MM.1S (cell line): ENCODE measurements at regions not wholly inside any gene's neighbourhood (a gene's known extent, or its start where the extent isn't known, plus 50 kb on each side); places are given as distances from the start of the nearest gene placed in this dataset.

Source experiments
- DNase-seq: peaks from one replicate; pipeline ENCODE4 v3.0.0-alpha.2; 2015
- H2AFZ ChIP-seq: fragments of 300-600 bp; sonication (generic); 2 replicates; pipeline ENCODE4 v1.6.0; 2016; ENCODE audit warnings: antibody characterized with exemption, low read length
- H3F3A ChIP-seq: fragments of 300-600 bp; sonication (generic); 2 replicates; pipeline ENCODE4 v1.6.1; 2016; ENCODE audit warnings: mild to moderate bottlenecking, antibody characterized with exemption, low read length, moderate library complexity, mixed read lengths; ENCODE audit not compliant: insufficient read depth
- H3K27ac ChIP-seq: fragments of 300-600 bp; sonication (generic); 2 replicates; pipeline ENCODE4 v1.5.1; 2016; ENCODE audit warnings: mild to moderate bottlenecking, low read length
- H3K27me3 ChIP-seq: fragments of 300-600 bp; sonication (generic); replicated peaks from 2 replicates; pipeline ENCODE4 v1.6.0; 2016; ENCODE audit warnings: low read length; ENCODE audit not compliant: insufficient read depth
- H3K36me3 ChIP-seq: fragments of 300-600 bp; sonication (generic); replicated peaks from 2 replicates; pipeline ENCODE4 v1.6.1; 2016; ENCODE audit warnings: mild to moderate bottlenecking, low read length, mixed read lengths; ENCODE audit not compliant: insufficient read depth
- H3K4me1 ChIP-seq: fragments of 300-600 bp; sonication (generic); 2 replicates; pipeline ENCODE4 v1.6.1; 2016; ENCODE audit warnings: low read length, mixed read lengths
- H3K4me2 ChIP-seq: fragments of 300-600 bp; sonication (generic); 2 replicates; pipeline ENCODE4 v1.6.0; 2016; ENCODE audit warnings: low read depth, low read length
- H3K4me3 ChIP-seq: fragments of 300-600 bp; sonication (generic); 2 replicates; pipeline ENCODE4 v1.5.1; 2016; ENCODE audit warnings: low read length, mixed read lengths
- H3K79me2 ChIP-seq: fragments of 300-600 bp; sonication (generic); 2 replicates; pipeline ENCODE4 v1.6.1; 2016; ENCODE audit warnings: mixed run types, low read length, mixed read lengths
- H3K9ac ChIP-seq: fragments of 300-600 bp; sonication (generic); 2 replicates; pipeline ENCODE4 v1.6.1; 2016; ENCODE audit warnings: low read length, mixed read lengths
- H3K9me2 ChIP-seq: fragments of 300-600 bp; sonication (generic); replicated peaks from 2 replicates; pipeline ENCODE4 v1.6.1; 2016; ENCODE audit warnings: mild to moderate bottlenecking, low read length, mixed read lengths; ENCODE audit not compliant: insufficient read depth
- H3K9me3 ChIP-seq: fragments of 300-600 bp; sonication (generic); replicated peaks from 2 replicates; pipeline ENCODE4 v1.6.1; 2016; ENCODE audit warnings: mild to moderate bottlenecking, low read length, mixed read lengths; ENCODE audit not compliant: insufficient read depth
- H4K20me1 ChIP-seq: fragments of 300-600 bp; sonication (generic); 2 replicates; pipeline ENCODE4 v1.6.1; 2016; ENCODE audit warnings: mild to moderate bottlenecking, low read length, moderate library complexity, mixed read lengths; ENCODE audit not compliant: insufficient read depth
- CTCF ChIP-seq: fragments of 300-600 bp; sonication (generic); IDR thresholded peaks from 2 replicates; pipeline ENCODE4 v1.5.1; 2016; ENCODE audit warnings: antibody characterized with exemption, low read length, mixed read lengths
- EZH2 ChIP-seq: fragments of 300-600 bp; sonication (generic); optimal IDR thresholded peaks from 2 replicates; pipeline ENCODE3; 2017; ENCODE audit warnings: low read depth, mild to moderate bottlenecking, antibody characterized with exemption, low read length, mixed read lengths
- EZH2phosphoT487 ChIP-seq: fragments of 300-600 bp; sonication (generic); IDR thresholded peaks from 2 replicates; pipeline ENCODE4 v1.6.1; 2018; ENCODE audit warnings: antibody characterized with exemption, low read length

- peak; percentile 20 for DNase-seq
- TF ChIP-seq CTCF (no peak), EZH2phosphoT487 (no peak), EZH2 (no peak)
- Histone ChIP-seq H3K4me1 (no peaks in the 10 kb centered on the region), H2AFZ (no peak overlapping the region), H3F3A (no peaks in the 10 kb centered on the region), H3K79me2 (no peaks in the 10 kb centered on the region), H3K9me2 (no peaks in the 10 kb centered on the region), H3K9me3 (no peaks in the 10 kb centered on the region), H3K9ac (no peak overlapping the region), H3K36me3 (no peaks in the 10 kb centered on the region), H3K27me3 (no peaks in the 10 kb centered on the region), H3K27ac (no peak overlapping the region), H3K4me2 (no peak overlapping the region), H3K4me3 (no peak overlapping the region), H4K20me1 (no peaks in the 10 kb centered on the region)
Observed at GRCh38 chr5:50947906-50948683, 281.7 kb downstream of the PARP8 start.

GRCh38 chr5:50953290-50953689 lies 286.9 kb downstream of the PARP8 start:
- Histone ChIP-seq H3K4me1 (no peaks in the 10 kb centered on the region), H2AFZ (no peak overlapping the region), H3F3A (no peaks in the 10 kb centered on the region), H3K79me2 (no peaks in the 10 kb centered on the region), H3K27me3 (no peaks in the 10 kb centered on the region), H3K9me2 (no peaks in the 10 kb centered on the region), H3K9ac (no peak overlapping the region), H3K4me3 (no peak overlapping the region), H3K9me3 (no peaks in the 10 kb centered on the region), H3K4me2 (no peak overlapping the region), H4K20me1 (no peaks in the 10 kb centered on the region), H3K36me3 (no peaks in the 10 kb centered on the region), H3K27ac (no peak overlapping the region)
- no peak for DNase-seq
- TF ChIP-seq EZH2phosphoT487: no peak
- no peak for TF ChIP-seq CTCF
- TF ChIP-seq EZH2: no peak

GRCh38 chr5:50958852-50959457 lies 292.5 kb downstream of the PARP8 start:
- peak; percentile 61 for DNase-seq
- no peaks in the 10 kb centered on the region for H3K27me3 ChIP-seq
- TF ChIP-seq CTCF: peak; percentile 70
- TF ChIP-seq EZH2phosphoT487: no peak
- H3K4me3 ChIP-seq: no peak overlapping the region
- H4K20me1 ChIP-seq: no peaks in the 10 kb centered on the region
- no peaks in the 10 kb centered on the region for H3K9me3 ChIP-seq
- H3K9me2 ChIP-seq: no peaks in the 10 kb centered on the region
- no peaks in the 10 kb centered on the region for H3K36me3 ChIP-seq
- no peak overlapping the region for H3K4me2 ChIP-seq
- H3K27ac ChIP-seq: no peak overlapping the region
- H3K79me2 ChIP-seq: no peaks in the 10 kb centered on the region
- no peak overlapping the region for H3K9ac ChIP-seq
- H2AFZ ChIP-seq: no peak overlapping the region
- no peaks in the 10 kb centered on the region for H3K4me1 ChIP-seq
- H3F3A ChIP-seq: no peaks in the 10 kb centered on the region
